HG03064 (cell line): ENCODE measurements at regions not wholly inside any gene's neighbourhood (a gene's known extent, or its start where the extent isn't known, plus 50 kb on each side); places are given as distances from the start of the nearest gene placed in this dataset.
"Not testable (repeated sequence)": the region's sequence is repeated elsewhere in the genome, so short reads cannot be mapped to it uniquely, and the experiment has no call there.

ENCODE experiments used
- ATAC-seq: cut with Tn5 transposase; IDR thresholded peaks from one replicate; pipeline ENCODE4 v1.9.1; 2021; ENCODE audit warnings: low read depth; ENCODE audit not compliant: unreplicated experiment

DNA sequence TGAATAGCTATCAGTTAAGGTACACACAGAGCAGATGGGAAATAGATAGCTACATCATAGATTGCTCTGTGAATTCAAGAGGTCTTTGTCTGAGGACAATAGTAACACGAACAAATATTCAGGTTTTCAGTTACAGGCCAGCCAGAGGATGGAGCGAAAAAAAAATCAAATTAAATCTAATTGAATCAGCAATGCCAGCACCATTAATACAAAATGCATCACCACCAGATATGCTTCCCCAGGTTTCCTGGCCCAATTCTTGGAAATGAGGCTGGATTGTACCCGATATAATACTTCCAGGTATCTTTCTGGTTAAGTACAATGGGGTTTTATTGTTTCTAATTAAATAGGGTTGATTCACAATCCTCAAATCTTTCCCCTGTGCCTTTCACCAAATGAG lies 975.8 kb upstream of the AUTS2 start:
- ATAC-seq = no peak

DNA sequence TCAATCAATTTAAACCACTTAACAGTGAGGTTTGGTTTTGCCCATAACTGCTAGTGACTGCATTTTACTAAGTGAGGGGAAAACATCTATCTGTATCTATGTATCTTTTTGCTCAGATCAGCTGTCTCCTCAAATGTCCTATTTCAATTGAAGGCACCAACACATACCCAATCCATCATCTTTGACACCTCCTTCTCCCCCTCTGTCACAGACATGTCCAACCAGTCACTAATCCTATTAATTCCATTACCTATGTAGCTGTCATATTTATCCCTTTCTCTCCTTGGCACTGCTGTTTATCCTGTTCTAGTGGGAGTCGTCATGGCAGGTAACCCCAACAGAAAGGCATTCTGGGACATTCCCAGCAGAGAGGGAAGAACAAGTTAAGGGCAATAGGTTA lies 975.2 kb upstream of the AUTS2 start:
- ATAC-seq = no peak

DNA sequence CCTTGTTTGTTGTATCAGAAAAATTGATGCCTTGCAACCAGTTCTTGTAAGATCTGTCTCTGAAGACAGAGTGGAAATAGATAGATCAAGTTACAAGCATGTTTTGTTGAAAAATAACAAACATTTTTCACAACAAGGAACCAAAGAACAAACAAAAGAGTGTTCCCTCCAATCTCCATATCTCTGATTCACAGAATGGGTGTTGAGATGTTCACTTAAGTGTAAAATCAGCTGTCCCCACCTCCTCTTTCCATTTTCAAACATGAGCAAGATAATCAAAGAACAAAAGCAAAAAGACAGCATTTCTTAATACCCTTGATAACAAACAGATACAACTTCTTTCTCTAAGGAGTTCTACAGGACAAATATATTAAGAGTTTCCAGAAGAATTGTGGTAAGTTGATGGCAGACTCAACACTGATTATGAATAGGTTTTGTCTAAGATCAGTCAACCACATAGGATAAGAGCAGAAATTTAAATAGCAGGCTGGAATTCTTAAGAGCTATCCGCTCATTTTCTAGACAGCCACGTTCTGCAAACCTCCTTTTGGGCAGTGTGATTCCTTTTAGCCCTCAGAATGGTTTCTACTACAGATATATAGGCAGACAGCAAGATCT lies 970.9 kb upstream of the AUTS2 start:
- ATAC-seq = no peak

DNA sequence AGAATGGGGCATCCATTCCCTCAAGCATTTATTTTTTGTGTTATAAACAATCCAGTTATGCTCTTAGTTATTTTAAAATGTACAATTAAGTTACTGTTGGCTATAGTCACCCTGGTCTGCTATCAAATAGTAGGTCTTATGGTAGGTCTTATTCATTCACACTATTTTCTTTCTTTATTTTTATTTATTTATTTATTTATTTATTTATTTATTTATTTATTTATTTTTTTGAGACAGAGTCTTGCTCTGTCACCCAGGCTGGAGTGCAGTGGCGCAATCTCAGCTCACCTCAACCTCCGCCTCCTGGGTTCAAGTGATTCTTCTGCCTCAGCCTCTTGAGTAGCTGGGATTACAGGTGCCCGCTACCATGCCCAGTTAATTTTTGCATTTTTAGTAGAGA lies 967.4 kb upstream of the AUTS2 start:
- ATAC-seq = not testable (repeated sequence)

DNA sequence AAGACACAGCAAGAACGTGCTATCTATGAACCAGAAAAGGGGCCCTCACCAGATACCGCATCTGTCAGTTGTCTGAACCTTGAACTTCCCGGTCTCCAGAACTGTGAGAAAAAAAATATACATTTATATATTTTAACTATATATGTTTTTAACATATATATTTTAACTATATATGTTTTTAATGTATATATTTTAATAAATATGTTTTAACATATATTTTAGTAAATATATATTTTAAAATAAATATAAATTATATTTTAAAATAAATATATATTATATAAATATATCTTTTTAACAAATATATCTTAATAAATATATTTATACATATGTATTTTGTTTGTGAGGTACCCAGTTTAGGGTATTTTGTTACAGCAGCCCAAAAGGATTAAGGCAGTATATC lies 958.2 kb upstream of the AUTS2 start:
- no peak for ATAC-seq

DNA sequence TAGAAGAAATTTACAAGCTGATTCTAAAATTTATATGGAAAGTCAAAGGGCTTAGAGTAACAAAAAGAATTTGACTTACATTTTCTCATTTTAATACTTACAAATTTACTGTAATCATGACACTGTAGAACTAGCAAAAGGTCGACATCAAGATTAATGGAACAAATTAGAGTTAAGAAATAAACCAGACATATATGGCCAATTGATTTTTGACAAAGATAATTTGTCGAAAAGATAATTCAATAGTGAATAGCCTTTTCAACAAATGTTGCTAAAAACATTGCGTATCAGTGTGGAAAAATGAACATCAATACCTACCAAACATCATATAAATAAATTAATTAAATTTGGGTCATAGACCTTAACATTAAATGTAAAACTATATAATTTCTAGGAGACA lies 955.5 kb upstream of the AUTS2 start:
- no peak for ATAC-seq

DNA sequence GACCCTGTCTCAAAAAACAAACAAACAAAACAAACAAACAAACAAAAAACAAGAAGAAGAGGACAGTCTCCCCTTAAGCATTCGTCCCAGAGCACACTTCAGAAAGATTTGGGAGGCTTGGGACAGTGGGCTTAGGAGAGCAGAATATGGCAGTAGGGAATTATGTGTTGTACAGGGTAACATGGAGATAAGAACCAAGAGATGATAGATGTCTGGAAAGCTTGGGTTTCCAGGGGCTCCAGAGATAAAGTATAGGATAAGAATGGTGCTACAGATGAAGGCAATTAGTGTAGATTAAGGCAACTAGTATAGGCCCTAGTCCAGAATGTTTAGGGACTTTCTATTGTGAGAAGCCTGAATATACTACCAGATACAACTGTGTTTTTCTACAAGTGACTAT lies 934.9 kb upstream of the AUTS2 start:
- no peak for ATAC-seq

DNA sequence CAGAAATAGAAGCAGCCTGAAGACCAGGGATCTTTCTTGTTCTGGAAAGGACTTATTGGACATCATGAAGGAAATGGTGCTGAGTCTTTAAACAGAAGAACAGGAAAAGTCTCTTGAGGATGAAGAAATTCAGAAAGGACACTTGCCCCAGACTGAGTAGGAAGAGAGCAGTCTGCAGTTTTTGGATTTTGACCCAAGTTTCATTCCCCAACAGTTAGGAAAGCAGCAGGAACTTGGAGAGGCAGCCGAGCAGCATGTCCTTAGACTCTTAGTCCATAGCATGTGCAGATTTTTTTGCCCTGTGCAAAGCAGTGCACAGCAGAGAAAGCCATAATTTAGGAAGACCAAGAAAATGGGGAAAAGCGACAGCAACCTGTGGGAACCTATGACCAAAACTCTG lies 927.2 kb upstream of the AUTS2 start:
- ATAC-seq = no peak

DNA sequence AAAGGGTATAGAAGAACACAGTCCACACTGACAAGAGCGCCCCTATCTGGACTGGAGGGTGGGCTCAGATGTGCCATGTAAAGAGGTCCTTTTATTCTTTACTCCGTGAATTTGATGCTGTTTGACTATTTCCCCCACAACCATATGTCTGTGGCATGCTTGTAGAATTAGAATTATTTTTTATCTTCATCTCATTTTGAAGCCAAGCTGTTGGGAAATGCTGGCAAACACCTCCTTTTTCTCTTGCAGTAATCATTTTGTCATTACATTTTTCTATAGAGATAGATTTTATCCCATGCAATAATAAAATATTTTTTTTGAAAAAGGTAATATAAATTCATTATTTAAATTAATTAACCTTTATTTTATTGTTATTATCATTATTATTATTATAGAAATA lies 926.6 kb upstream of the AUTS2 start:
- ATAC-seq = no peak

DNA sequence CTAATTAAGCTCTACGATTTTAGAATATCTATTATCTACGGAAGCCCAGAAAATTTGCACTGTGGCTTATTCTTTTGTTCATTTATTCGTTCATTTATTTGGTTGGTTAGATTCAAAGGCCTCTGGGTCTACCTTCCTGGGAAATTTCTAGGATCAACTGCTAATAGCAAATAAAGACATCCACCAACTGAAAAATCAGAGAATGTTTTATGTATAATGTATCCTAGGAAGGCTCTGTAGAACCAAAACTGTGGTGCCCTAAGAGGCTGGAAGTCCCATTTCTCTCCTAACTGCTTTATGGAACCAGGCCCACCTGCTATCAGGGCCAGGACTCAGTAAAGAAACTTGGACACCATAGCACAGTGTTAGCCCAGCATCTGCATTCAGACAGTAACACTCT lies 923.4 kb upstream of the AUTS2 start:
- no peak for ATAC-seq

DNA sequence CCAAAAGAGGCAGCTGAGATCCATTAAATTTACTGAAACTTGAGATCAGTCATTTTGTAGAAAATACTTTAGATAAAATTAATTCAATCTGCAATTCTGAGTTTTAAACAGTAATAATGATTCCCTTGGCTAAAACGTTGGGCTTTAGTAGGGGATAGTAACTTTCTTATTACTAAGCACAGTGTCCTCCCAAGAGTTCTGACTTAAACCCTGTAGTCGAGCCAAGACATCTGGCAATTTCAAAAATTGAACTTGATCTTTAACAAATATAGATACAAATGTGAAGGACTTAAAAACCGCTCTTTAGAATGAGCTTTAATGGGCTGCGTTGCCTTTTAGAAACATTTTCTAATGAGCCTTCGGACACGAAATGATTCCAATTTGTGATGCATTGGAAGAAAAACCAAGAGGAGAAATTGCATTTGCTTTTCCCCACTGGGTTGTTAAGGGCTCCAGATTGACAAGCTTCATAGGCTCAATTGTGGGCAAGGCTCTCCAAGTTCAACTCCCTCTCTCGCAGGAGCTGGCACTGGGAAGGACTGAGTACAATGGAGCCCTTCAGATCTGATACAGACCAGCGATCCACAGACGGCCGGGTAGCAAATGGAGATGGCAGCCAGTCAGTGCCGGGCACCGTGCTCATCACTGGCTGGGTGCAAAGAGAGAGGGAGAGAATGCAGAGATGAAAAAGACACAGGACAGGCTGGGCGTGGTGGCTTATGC lies 921.3 kb upstream of the AUTS2 start:
- no peak for ATAC-seq

DNA sequence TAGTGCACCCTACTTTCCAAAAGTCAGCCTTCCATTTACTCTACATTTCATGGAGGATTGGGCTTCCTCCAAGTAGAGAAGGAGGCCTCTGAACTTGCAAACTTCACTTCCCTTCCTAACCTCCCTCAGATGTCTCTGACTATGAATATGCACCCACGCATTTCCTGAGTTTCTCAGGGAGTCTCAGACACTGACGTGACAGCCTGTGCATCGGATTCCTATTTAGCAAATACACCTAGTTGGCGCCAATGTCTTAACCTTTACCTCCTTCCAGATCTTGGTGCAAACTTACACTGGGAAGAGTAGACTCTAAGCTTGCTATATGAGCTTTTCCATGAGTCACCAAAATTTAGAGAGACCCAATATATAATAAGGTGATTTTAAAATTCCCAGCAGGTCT lies 920.1 kb upstream of the AUTS2 start:
- no peak for ATAC-seq

DNA sequence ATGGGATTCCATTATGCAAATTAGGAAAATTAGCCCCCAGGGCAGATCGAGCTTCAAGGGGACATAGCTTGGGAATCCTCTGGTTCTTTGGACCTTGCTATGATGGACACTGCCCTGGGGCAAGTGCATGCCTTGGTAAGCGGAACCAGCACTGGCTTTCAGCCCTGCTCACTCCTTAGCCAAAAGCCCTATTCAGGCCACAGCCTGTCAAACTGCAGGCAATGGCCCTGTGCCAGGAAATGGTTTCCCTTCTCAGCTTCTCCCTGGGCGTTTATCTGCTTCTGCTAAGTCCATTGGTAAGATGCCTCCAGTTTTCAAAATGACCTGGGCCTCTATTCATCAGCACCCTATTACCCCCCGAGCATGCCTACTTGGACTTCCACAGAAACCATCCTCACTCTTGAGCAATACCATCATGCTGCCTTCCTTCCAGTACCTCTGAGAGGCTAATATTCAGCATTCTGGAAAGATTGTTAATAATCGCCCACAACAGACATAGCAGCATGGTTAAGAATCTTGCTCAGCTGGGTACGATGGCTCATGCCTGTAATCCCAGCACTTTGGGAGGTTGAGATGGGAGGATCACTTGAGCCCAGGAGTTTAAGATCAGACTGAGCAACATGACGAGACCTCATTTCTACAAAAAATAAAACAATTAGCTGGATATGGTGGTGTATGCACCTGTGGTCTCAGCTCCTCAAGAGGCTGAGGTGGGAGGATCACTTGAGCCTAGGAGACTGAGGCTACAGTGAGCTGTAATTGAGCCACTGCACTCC lies 918.6 kb upstream of the AUTS2 start:
- no peak for ATAC-seq

DNA sequence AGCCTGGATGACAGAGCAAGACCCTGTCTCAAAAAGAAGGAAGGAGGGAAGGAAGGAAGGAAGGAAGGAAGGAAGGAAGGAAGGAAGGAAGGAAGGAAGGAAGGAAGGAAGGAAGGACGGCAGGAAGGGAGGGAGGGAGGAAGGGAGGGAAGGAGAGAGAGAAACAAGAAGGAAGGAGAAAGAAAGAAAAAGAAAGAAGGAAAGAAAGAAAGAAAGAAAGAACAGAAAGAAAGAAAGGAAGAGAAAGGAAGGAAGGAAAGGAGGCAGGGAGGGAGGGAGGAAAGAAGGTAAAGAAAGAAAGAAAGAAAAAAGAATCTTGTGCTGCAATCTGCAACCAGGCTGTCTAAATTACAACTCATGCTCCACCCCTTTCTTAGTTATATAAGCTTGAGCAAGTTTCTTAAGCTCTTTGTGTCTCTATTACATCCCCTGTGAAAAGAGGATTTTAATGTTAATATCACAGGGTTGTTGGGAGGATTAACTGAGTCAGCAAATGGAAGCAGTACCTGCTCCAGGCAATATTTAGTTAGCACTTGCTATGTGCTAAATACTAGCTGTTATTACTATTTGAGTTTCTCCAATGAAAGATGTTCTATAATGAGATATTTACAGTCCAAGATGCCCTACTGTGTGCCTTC lies 917.9 kb upstream of the AUTS2 start:
- ATAC-seq = no peak

DNA sequence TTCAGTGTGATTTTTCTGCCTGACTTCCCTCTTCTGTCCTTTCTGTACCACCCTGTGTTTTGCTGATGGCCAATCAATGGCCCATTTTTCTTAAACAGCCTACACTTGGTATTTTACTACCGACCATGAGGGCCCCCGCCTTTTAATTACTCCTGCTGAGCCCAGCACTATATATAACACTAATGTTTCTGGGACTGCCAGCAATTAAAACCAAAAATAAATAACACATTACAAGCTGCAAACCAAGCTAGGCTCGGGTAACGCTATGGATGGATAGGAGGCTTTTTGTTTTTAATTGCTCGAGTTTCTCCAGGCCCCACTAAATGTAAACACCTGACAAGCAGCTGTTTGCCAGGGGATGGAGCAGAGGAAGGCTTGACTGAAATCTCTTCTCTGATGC lies 915.4 kb upstream of the AUTS2 start:
- no peak for ATAC-seq

DNA sequence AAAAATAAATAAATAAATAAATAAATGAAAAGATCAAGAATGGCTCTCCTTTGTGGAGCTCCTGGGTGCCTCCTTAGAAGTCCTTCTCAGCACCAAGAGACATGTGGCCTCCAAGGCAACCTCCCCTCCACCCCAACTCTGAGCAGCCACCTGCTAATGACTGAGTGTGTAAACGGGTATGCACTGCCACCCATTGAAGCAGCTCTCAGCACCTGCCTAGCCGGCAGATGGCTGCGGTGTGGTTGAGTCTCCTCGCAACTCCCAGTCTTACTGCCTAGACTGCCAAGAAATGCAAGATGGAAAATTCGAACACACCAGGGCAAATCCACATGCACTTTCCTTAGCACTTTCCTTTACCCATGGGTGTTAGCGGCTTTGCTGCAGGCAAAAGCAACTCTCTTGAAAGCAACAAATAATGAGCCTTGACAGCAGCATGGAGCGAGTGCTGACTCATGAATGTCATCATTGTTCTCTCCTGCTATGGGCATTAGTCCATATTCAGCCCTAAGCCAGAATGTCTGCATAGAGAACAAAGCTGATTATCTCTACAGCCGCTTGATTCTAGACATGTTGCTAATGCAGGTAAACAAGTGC lies 913.9 kb upstream of the AUTS2 start:
- ATAC-seq = no peak

DNA sequence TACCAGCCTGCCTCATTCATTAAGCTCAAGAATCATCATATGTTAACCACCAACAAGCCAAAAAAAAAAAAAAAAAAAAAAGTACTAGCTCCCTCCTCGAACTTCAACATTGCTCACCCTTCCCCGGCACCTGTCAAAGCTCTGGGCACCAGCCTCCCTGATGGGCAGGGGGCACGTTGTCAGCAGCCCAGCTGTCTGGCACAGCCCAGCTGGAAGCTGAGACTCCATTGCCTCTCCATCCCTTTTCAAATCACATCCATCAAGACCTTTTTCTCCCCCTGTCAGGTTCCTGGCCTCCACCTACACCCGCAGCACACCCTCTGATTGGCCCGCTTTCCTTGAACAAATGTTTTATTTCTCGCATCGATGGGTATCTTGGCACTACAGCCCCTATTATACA lies 913.3 kb upstream of the AUTS2 start:
- ATAC-seq = no peak

DNA sequence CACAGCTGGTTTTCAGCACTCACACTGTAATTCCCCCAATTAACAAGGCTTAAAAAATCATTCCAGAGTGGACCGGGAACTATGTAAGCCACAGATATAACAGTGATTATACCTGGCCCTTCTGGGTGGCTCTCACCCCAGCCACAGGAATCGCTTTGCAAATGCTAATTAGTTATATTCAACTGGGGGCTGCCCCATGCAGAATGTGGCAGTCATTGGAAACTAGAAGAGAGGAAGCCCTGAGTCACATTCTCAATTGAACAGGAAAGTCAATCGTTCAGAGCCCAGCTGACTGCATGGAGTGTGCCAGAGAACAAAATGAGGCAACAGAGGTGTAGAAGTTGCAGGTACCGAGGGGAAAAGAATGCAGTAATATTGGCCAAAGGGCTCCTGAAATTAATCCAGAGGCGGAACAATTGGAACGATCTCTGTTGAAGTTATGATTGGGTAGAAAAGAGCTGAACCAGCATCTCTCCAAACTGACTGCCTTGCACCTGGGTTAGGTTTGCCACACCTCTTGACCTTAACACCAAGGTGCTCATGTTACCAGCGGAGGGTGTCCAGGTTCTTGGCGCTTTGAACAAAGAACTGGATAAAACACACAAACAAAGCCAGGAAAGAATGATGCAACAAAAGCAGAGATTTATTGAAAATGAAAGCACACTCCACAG lies 909.7 kb upstream of the AUTS2 start:
- no peak for ATAC-seq

DNA sequence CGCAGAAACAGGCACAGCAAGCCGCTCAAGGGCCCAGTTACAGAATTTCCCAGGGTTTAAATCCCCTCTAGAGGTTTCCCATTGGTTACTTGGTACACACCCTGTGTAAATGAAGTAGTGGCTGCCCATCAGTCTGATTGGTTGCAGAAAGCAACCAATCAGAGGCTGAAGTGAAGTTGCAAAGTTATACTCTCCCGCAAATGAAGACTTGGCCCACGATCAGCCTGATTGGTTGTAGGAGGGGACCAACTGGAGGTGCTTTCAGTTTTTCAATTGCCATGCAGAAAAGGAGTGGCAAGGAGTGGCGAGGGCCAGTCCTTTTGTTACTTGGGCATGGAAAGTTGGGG lies 909.2 kb upstream of the AUTS2 start:
- ATAC-seq = no peak
